Urinary bladder (tissue), 3 donors: ENCODE measurements at regions not wholly inside any gene's neighbourhood (a gene's known extent, or its start where the extent isn't known, plus 50 kb on each side); places are given as distances from the start of the nearest gene placed in this dataset.

Experiments used
- DNase-seq: peaks from one replicate; pipeline ENCODE4 v3.0.0-alpha.2; 2015; ENCODE audit errors: extremely low spot score
- H3K27ac ChIP-seq: one replicate; pipeline ENCODE4 v1.5.1; 2013; ENCODE audit warnings: low read depth, mild to moderate bottlenecking, moderate library complexity
- H3K36me3 ChIP-seq: one replicate; pipeline ENCODE4 v1.6.1; 2013; ENCODE audit warnings: mild to moderate bottlenecking, moderate library complexity; ENCODE audit not compliant: insufficient read depth
- H3K4me1 ChIP-seq: one replicate; pipeline ENCODE4 v1.6.1; 2013; ENCODE audit warnings: mild to moderate bottlenecking, moderate library complexity; ENCODE audit not compliant: insufficient read depth
- H3K4me3 ChIP-seq: one replicate; pipeline ENCODE4 v1.5.1; 2013; ENCODE audit warnings: low read depth, low read length
- WGBS: extraction: QIAGEN DNeasy Blood & Tissue Kit; methylation state at CpG from one replicate; pipeline ENCODE4 v1.1.7; 2013; 5-methylcytosine and 5-hydroxymethylcytosine counted together
- donor health status: healthy with polysubstance abuse.
- donor health status: healthy.

DNA sequence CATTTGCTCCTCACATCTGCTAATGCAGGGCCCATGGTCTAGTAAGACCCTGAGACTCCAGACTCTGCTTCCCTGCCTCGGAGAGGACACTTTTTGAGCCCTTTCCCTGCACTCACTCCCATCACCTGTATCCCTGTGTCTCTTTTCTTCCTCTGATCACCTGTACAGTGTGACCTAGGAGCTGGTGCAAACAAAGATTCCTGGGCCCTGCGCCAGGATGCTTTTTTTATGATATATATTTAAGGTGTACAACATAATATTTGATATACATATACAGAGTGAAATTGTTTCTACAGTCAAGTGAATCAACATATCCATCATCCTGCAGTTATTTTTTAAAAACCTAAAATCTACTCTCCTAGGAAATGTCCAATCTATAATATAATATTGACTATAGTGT is 355.4 kb downstream of the MAFB start:
- no peak overlapping the region for H3K4me3 ChIP-seq
- H3K4me1 ChIP-seq = no peaks in the 10 kb centered on the region
- no peak overlapping the region for H3K27ac ChIP-seq
- 88% methylated on average over 2 of the region's 2 CpGs for WGBS
- DNase-seq = no peak
- H3K36me3 ChIP-seq = no peaks in the 10 kb centered on the region

DNA sequence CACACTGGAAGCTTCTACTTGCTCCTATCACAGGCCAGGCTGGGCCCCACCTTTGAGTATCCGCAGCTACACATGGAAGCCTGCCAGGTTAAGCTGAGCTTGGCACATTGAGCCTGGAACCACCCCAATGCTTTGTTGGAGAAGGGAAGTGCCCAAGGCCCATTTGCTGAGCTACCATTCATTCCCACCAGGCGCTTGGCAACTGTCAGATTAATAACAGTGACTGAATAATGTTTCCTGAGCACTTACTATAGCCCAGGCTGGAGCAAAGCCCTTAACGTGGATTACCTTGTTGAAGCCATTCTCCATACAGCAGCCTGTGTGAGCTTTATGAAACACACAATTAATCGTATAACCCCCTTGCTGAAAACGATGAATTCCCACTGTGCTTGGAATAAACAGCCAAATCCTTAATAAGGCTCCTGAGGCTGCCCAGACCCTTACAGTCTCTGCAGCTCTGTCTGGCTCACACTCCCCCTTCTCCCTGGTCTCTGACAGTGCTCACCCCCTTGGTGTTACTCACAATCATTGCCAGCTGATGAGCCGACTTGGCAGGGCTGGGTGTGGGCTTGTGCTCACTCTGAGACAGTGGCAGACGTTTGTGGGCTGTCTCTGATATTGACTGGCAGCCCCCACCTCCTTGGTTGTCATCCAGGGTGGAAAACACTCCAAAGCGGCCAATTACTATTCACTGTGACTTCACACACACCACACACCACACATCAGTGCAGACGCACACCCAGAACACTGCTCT is 357.1 kb downstream of the MAFB start:
- H3K27ac ChIP-seq = no peak overlapping the region
- DNase-seq = no peak
- WGBS = 48% methylated on average over 9 of the region's 9 CpGs
- no peaks in the 10 kb centered on the region for H3K36me3 ChIP-seq
- H3K4me1 ChIP-seq = no peaks in the 10 kb centered on the region
- H3K4me3 ChIP-seq = no peak overlapping the region

DNA sequence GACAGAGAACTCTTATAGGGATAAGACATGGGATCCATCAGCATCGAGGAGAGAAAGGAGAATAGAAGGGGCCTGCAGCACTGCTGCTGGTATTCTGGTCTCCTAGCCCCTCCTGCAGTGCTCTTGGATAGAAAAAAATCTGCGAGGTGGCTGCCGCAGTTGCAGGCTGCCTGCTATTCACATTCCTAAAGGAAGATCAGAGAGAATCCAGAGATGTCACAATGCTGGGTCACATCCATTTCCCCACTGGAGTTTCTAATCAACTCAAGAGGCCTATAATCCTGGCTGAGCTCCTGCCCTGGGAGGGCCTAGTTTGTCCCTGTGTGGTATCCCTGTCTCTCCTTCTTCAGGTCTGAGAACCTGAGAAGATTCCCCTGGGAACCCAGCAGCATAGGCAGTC is 357.8 kb downstream of the MAFB start:
- Histone ChIP-seq H3K27ac (no peak overlapping the region), H3K36me3 (no peaks in the 10 kb centered on the region), H3K4me1 (no peaks in the 10 kb centered on the region), H3K4me3 (no peak overlapping the region)
- no peak for DNase-seq
- WGBS = 66% methylated on average over 3 of the region's 3 CpGs

GRCh38 chr20:40329321-40329720 is 359.7 kb downstream of the MAFB start:
- H3K36me3 ChIP-seq = no peaks in the 10 kb centered on the region
- no peak overlapping the region for H3K4me3 ChIP-seq
- DNase-seq = no peak
- H3K4me1 ChIP-seq = no peaks in the 10 kb centered on the region
- WGBS = 83% methylated on average over 2 of the region's 2 CpGs
- H3K27ac ChIP-seq = no peak overlapping the region

GRCh38 chr20:40326784-40327183 is 362.3 kb downstream of the MAFB start:
- Histone ChIP-seq H3K4me3 (no peak overlapping the region), H3K27ac (no peak overlapping the region), H3K36me3 (no peaks in the 10 kb centered on the region), H3K4me1 (no peaks in the 10 kb centered on the region)
- 55% methylated on average over 3 of the region's 3 CpGs for WGBS
- DNase-seq = no peak

- DNase-seq = no peak
- H3K4me3 ChIP-seq = no peak overlapping the region
- no peaks in the 10 kb centered on the region for H3K36me3 ChIP-seq
- no peak overlapping the region for H3K27ac ChIP-seq
- no peaks in the 10 kb centered on the region for H3K4me1 ChIP-seq
- 96% methylated on average over 2 of the region's 2 CpGs for WGBS
These were observed 363.9 kb downstream of the MAFB start for GRCh38 chr20:40325006-40325568.

DNA sequence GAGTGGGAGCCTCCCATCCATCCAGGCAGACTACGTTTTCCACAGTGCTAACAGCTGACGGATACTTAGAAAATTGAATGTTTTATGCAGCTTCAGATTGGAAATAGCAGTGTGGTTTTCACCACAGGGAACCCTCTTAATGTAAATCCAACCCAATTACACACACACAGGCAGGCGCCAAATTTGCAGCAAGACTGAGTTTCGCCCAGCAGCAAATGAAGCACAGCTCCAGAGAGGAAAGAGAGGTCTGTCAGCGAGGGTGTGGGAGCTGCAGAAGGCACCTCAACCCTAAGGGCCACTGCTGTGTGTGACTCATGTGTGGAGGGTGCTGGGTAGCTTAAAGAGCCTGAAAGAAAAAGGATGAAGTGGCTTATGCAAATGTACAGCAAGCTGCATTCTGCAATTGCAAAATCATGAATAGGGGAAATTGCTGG is 365.7 kb downstream of the MAFB start:
- no peaks in the 10 kb centered on the region for H3K36me3 ChIP-seq
- H3K4me3 ChIP-seq = no peak overlapping the region
- H3K27ac ChIP-seq = no peak overlapping the region
- H3K4me1 ChIP-seq = no peaks in the 10 kb centered on the region
- no peak for DNase-seq
- WGBS = 70% methylated on average over 5 of the region's 5 CpGs

- no peaks in the 10 kb centered on the region for H3K4me1 ChIP-seq
- no peak for DNase-seq
- no peak overlapping the region for H3K27ac ChIP-seq
- 64% methylated on average over 1 of the region's 1 CpG for WGBS
- no peaks in the 10 kb centered on the region for H3K36me3 ChIP-seq
- H3K4me3 ChIP-seq = no peak overlapping the region
These were observed 366.1 kb downstream of the MAFB start for GRCh38 chr20:40322941-40323340.

DNA sequence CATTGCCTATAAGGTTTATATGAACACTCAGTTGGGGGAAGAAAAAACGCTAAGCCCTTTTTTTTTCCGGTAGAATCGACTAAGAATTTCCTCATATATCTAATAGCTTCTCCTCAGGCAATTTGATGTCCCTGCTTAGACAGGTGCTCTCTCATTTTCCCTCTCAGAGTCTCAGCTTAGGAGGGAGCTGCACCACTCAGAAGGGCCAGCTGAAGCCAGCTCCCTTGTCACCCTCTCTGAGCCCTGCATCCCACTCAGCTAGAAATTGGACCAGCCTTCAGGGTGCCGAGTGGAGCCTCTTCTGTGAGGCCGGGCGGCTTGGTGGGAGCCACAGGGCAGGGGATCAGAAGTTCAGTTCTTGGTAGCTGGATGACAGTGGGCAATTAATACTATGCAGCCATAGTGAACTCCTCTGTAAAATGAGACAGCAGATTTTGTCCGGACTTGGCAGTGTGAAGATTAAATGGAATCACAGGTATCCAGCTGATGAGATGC is 368.5 kb downstream of the MAFB start:
- no peaks in the 10 kb centered on the region for H3K36me3 ChIP-seq
- H3K27ac ChIP-seq = no peak overlapping the region
- 72% methylated on average over 7 of the region's 7 CpGs for WGBS
- no peak overlapping the region for H3K4me3 ChIP-seq
- DNase-seq = no peak
- H3K4me1 ChIP-seq = no peaks in the 10 kb centered on the region

GRCh38 chr20:40319741-40320516 is 369.1 kb downstream of the MAFB start:
- Histone ChIP-seq H3K4me3 (no peak overlapping the region), H3K4me1 (no peaks in the 10 kb centered on the region), H3K27ac (no peak overlapping the region), H3K36me3 (no peaks in the 10 kb centered on the region)
- DNase-seq = no peak
- WGBS = 46% methylated on average over 15 of the region's 15 CpGs

GRCh38 chr20:40319056-40319455 is 370.0 kb downstream of the MAFB start:
- no peak overlapping the region for H3K4me3 ChIP-seq
- WGBS = 78% methylated on average over 3 of the region's 3 CpGs
- no peak for DNase-seq

DNA sequence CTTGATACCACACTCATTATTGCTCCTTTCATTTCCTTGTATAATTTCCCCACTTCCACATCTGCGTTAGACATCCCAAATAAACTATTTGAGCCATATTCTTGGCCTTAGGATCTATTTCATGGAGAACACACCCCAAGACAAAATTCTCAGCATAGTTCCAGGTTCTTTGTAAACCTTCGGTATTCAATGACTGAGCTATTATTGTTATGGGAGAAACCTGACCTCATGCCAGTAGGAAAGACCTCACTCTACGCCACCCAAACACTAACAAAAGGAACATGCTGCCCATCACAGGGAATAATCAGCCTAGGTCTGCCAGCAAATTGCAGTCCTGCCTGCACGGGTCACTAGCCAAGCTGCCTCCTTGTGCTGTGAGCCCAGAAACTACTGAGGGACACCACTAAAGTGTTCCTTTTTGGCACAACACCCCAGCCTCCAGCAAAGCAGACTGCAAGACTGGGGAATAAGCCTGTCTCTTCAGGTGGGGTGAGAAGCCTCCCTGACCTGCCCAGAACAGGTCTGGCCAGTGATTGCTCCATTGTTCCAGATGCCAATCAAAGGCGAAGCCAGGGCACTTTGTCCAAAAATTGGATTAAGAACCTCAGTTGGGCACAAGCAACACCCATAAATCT is 371.8 kb downstream of the MAFB start:
- Histone ChIP-seq H3K4me3 (no peak overlapping the region), H3K27ac (no peak overlapping the region), H3K4me1 (no peaks in the 10 kb centered on the region), H3K36me3 (no peaks in the 10 kb centered on the region)
- no peak for DNase-seq
- WGBS = 51% methylated on average over 5 of the region's 5 CpGs

More at GRCh38 chr20:40319056-40319455, 370.0 kb downstream of the MAFB start:
- H3K36me3 ChIP-seq = no peaks in the 10 kb centered on the region
- H3K27ac ChIP-seq = no peak overlapping the region
- H3K4me1 ChIP-seq = no peaks in the 10 kb centered on the region

DNA sequence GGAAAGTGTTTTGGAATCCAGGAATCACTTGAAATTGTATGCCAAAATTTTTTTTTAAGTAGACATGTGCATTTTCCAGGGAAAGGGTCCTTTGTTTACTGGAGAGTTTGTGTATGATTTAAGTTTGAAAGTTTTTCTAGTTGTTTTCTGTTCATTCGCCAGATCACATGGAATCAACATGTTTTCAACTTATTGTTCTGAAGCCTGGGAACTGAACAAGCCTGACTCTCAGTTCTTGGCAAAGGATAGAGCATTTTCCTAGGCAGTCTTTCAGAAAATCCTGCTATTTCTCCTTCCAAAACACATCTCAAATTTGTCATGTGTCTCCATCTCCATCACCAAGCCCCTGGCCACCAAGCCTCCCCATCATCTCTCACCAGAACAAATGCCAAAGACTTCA is 374.8 kb downstream of the MAFB start:
- 54% methylated on average over 1 of the region's 1 CpG for WGBS
- Histone ChIP-seq H3K4me1 (no peaks in the 10 kb centered on the region), H3K4me3 (no peak overlapping the region), H3K36me3 (no peaks in the 10 kb centered on the region), H3K27ac (no peak overlapping the region)
- no peak for DNase-seq
